Tibial nerve (tissue), 4 donors: ENCODE measurements at regions not wholly inside any gene's neighbourhood (a gene's known extent, or its start where the extent isn't known, plus 50 kb on each side); places are given as distances from the start of the nearest gene placed in this dataset.

ENCODE experiments used
- EP300 ChIP-seq, 2 donors: sonication (generic); formaldehyde crosslinking; IDR thresholded peaks; one replicate each; pipeline ENCODE4 v1.6.1; 2017; ENCODE audit warnings: antibody characterized with exemption in 2 of 2, mild to moderate bottlenecking in 1 of 2
- POLR2A ChIP-seq, 2 donors: fragments of 450-650 bp; IDR thresholded peaks; one replicate each; pipeline ENCODE4 v1.6.1; 2017; ENCODE audit warnings: antibody characterized with exemption in 2 of 2, mild to moderate bottlenecking in 2 of 2, moderate library complexity in 2 of 2
- TF ChIP-seq, protein P1 (sequence below), 5 experiments: fragments of 200-600 bp in 3 of 5; fragments of 450-650 bp in 2 of 5; sonication (generic) in 3 of 5; IDR thresholded peaks; one replicate each; pipeline ENCODE4 v1.5.1; 2016 to 2019; ENCODE audit warnings: antibody characterized with exemption in 5 of 5, mild to moderate bottlenecking in 3 of 5, moderate library complexity in 2 of 5

DNA sequence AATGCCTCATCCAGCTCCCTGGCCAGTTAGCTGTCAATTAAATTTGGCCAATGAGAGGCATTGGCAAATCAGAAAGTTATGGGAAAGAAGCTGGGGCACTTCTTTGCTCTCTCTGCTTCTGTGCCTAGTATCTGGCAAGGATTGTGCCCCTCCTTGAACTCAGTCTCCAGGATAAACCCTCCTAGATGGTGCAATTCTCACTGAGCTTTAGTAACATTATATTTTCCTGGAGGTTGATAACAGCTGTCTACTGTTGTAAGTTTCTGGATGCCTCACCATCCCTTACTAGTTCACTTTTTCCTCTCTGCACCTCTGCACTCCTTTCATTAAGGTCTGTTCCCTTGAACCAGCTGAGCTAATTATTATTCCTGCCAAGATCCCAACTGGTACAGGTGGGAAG, 329.5 kb downstream of the MFSD1 start:
- TF ChIP-seq POLR2A (IDR thresholded peaks at IDR 0.05), result no peak
- TF ChIP-seq, protein P1, sequence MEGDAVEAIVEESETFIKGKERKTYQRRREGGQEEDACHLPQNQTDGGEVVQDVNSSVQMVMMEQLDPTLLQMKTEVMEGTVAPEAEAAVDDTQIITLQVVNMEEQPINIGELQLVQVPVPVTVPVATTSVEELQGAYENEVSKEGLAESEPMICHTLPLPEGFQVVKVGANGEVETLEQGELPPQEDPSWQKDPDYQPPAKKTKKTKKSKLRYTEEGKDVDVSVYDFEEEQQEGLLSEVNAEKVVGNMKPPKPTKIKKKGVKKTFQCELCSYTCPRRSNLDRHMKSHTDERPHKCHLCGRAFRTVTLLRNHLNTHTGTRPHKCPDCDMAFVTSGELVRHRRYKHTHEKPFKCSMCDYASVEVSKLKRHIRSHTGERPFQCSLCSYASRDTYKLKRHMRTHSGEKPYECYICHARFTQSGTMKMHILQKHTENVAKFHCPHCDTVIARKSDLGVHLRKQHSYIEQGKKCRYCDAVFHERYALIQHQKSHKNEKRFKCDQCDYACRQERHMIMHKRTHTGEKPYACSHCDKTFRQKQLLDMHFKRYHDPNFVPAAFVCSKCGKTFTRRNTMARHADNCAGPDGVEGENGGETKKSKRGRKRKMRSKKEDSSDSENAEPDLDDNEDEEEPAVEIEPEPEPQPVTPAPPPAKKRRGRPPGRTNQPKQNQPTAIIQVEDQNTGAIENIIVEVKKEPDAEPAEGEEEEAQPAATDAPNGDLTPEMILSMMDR (IDR thresholded peaks at IDR 0.05), result no peak
- no peak for TF ChIP-seq EP300 (IDR thresholded peaks at IDR 0.05)
